ENCODE measurements at regions not wholly inside any gene's neighbourhood (a gene's known extent, or its start where the extent isn't known, plus 50 kb on each side); places are given as distances from the start of the nearest gene placed in this dataset.

DNA sequence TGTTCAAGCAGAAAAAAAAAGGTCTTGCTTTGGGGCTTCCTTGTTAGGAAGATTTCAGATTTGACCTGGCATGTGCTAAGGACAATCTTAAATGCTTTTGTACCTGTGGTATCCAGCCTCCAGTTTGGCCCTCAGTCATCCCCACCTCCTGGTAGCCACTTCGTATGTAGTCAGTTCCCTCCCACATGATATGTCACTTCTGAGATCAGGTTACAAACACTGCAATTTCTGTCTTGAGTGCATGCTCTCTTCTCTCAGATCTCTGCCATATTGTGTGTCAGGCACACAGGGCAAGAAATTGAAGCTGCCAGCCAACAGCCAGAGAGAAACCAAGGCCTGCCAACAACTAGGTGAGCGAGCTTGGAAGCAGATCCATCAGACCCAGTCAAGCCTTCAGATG lies 60.3 kb upstream of the STARD13 start:
- Histone ChIP-seq H3K9ac (ENCODE audit: low read depth in 1 of 2, low read length in 2 of 2) (no peak overlapping the region), H3K9me3 (ENCODE audit: control insufficient read depth in 4 of 4, low read length in 3 of 4) (no peaks in the 10 kb centered on the region)

More for the DNA sequence above, 60.3 kb upstream of the STARD13 start:
- H3K4me3 ChIP-seq (ENCODE audit: low read depth in 1 of 3, low read length in 3 of 3): no peak overlapping the region
- H3K36me3 ChIP-seq (ENCODE audit: control insufficient read depth in 4 of 4, insufficient read depth in 3 of 4, low read depth in 1 of 4, low read length in 3 of 4): no peaks in the 10 kb centered on the region
- H3K27ac ChIP-seq (ENCODE audit: low read depth in 1 of 2, low read length in 2 of 2): no peak overlapping the region
- 93% methylated on average over 2 of the region's 2 CpGs for WGBS
- TF ChIP-seq FOXA2 (IDR thresholded peaks at IDR 0.05) (no peak), TAF1 (conservative IDR thresholded peaks at IDR 0.05) (no peak), SP1 (IDR thresholded peaks at IDR 0.05) (no peak), RAD21 (IDR thresholded peaks at IDR 0.05) (no peak), JUND (IDR thresholded peaks at IDR 0.05) (no peak), GABPA (IDR thresholded peaks at IDR 0.05 in 1 of 2, conservative IDR thresholded peaks at IDR 0.05 in 1 of 2) (no peak), NR2F2 (IDR thresholded peaks at IDR 0.05) (no peak), ZBTB33 (IDR thresholded peaks at IDR 0.05) (no peak), RXRA (IDR thresholded peaks at IDR 0.05) (no peak), HNF4A (conservative IDR thresholded peaks at IDR 0.05) (no peak), EGR1 (IDR thresholded peaks at IDR 0.05; ENCODE audit: low read depth in 2 of 2) (no peak), REST (IDR thresholded peaks at IDR 0.05) (no peak), YY1 (IDR thresholded peaks at IDR 0.05) (no peak), FOXA1 (IDR thresholded peaks at IDR 0.05) (no peak), HNF4G (IDR thresholded peaks at IDR 0.05) (no peak), CTCF (IDR thresholded peaks at IDR 0.05; ENCODE audit: low read depth, low read length, missing input control) (no peak)
- TF ChIP-seq, protein P1, sequence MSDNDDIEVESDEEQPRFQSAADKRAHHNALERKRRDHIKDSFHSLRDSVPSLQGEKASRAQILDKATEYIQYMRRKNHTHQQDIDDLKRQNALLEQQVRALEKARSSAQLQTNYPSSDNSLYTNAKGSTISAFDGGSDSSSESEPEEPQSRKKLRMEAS (IDR thresholded peaks at IDR 0.05): no peak
- TF ChIP-seq, protein P2, sequence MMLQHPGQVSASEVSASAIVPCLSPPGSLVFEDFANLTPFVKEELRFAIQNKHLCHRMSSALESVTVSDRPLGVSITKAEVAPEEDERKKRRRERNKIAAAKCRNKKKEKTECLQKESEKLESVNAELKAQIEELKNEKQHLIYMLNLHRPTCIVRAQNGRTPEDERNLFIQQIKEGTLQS (IDR thresholded peaks at IDR 0.05): no peak
- DNase-seq (ENCODE audit: low spot score): no peak
- no peaks in the 10 kb centered on the region for H3K27me3 ChIP-seq (ENCODE audit: control insufficient read depth in 4 of 4, insufficient read depth in 4 of 4, low read length in 3 of 4)
- peaks cover 0 to 8% (median 0%) of the 10 kb centered on the region in 4 donors for H3K4me1 ChIP-seq (ENCODE audit: control insufficient read depth in 4 of 4, insufficient read depth in 4 of 4, low read length in 3 of 4)
